ENCODE measurements at regions not wholly inside any gene's neighbourhood (a gene's known extent, or its start where the extent isn't known, plus 50 kb on each side); places are given as distances from the start of the nearest gene placed in this dataset.

DNA sequence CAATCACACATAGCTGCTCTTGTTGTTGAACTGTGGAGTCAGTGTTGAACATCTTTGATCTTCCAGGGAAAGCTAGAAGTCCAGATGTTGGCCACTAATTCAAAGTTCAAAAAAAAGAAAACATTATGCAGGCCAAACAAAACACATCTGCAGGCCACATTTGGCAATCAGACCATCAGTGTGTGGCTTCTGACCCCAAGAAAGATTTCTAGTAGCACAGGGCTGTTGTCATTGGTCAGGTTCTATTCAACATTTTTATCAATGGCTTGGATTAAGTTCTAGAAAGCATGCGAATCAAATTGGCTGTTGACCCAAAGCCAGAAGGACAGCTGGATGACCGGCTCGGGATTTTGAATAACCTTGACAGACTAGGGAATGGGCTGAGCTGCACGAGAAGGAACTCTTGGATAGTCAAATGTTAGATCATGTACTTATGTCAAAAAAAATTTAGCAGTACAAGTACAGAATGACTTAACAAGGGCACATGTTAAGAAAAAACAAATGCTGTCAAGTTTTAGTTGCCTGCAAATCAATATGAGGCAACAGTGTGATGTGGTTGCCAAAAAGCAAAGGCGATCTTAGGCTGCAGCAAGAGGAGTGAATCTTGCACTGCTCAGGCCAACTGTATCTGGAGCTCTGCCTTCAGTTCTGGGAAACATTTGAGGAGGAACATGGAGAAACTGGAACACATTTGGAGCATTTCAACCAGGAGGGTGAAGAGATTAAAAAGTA, 187.6 kb downstream of the RGS9 start:
- TF ChIP-seq, protein P1, sequence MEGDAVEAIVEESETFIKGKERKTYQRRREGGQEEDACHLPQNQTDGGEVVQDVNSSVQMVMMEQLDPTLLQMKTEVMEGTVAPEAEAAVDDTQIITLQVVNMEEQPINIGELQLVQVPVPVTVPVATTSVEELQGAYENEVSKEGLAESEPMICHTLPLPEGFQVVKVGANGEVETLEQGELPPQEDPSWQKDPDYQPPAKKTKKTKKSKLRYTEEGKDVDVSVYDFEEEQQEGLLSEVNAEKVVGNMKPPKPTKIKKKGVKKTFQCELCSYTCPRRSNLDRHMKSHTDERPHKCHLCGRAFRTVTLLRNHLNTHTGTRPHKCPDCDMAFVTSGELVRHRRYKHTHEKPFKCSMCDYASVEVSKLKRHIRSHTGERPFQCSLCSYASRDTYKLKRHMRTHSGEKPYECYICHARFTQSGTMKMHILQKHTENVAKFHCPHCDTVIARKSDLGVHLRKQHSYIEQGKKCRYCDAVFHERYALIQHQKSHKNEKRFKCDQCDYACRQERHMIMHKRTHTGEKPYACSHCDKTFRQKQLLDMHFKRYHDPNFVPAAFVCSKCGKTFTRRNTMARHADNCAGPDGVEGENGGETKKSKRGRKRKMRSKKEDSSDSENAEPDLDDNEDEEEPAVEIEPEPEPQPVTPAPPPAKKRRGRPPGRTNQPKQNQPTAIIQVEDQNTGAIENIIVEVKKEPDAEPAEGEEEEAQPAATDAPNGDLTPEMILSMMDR (IDR thresholded peaks at IDR 0.05): no peak
- TF ChIP-seq ZFX (IDR thresholded peaks at IDR 0.05; ENCODE audit: borderline replicate concordance): no peak

Measured in 22Rv1 (cell line).